GM12891 (cell line): ENCODE measurements at regions not wholly inside any gene's neighbourhood (a gene's known extent, or its start where the extent isn't known, plus 50 kb on each side); places are given as distances from the start of the nearest gene placed in this dataset.

Experiments
- PAX5 ChIP-seq: IDR thresholded peaks from 2 replicates; pipeline ENCODE4 v1.6.1; 2011; ENCODE audit warnings: low read length, moderate library complexity, mild to moderate bottlenecking; ENCODE audit not compliant: insufficient read depth, severe bottlenecking
- POLR2A ChIP-seq: IDR thresholded peaks from 2 replicates; pipeline ENCODE4 v1.6.1; 2011; ENCODE audit warnings: low read depth, low read length, control low read depth
- POLR2AphosphoS5 ChIP-seq: IDR thresholded peaks from 2 replicates; pipeline ENCODE4 v1.6.1; 2011; ENCODE audit warnings: low read depth, low read length, control low read depth
- POU2F2 ChIP-seq: IDR thresholded peaks from 2 replicates; pipeline ENCODE4 v1.6.1; 2011; ENCODE audit warnings: low read depth, mild to moderate bottlenecking, control low read depth, low read length, moderate library complexity
- SPI1 ChIP-seq: IDR thresholded peaks from 2 replicates; pipeline ENCODE4 v1.6.1; 2011; ENCODE audit warnings: low read depth, low read length, control low read depth
- TAF1 ChIP-seq: IDR thresholded peaks from 2 replicates; pipeline ENCODE4 v1.6.1; 2011; ENCODE audit warnings: low read depth, low read length, control low read depth

DNA sequence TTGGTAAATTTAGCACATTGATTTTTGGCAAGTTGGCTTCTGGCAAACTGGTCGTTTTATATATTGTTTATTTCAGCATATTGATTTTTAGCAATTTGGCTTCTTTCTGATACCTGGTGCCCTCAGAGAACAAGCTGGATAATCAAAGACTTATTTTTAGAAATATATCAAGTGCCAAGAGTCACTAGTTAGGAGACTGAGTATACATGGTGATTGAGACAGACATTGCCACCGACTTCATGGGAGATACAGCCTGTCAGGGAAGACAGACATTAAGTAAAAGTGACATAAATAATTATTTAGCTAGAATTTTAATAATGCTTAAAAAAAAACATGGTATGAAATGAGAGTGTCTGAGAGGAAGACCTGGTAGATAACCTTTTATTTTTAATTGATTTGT is 242.3 kb upstream of the MTNR1B start:
- TF ChIP-seq POLR2A: no peak
- TF ChIP-seq POLR2AphosphoS5: no peak
- TF ChIP-seq TAF1: no peak
- no peak for TF ChIP-seq POU2F2
- no peak for TF ChIP-seq PAX5
- TF ChIP-seq SPI1: no peak
